H1 (cell line): ENCODE measurements at regions not wholly inside any gene's neighbourhood (a gene's known extent, or its start where the extent isn't known, plus 50 kb on each side); places are given as distances from the start of the nearest gene placed in this dataset.

Experiments used
- CTCF ChIA-PET: fragments of 300-600 bp; sonication (Branson Sonifier 250); formaldehyde crosslinking; loops from one replicate; lab custom pipeline; 2021; ENCODE audit not compliant: partially characterized antibody; lab: Charles Lee
- POLR2A ChIA-PET: fragments of 300-600 bp; sonication (Branson Sonifier 250); formaldehyde crosslinking; loops from one replicate; lab custom pipeline; 2021; ENCODE audit warnings: inconsistent platforms; ENCODE audit not compliant: partially characterized antibody; lab: Charles Lee
- DNase-seq, 2 experiments: peaks; one replicate each; pipeline versions ENCODE4 v3.0.0 to v3.0.0-alpha.2; 2010 to 2022; ENCODE audit warnings: low spot score in 2 of 2, low read depth in 1 of 2, mixed read lengths in 1 of 2
- FAIRE-seq: peaks from 2 replicates; lab custom pipeline; 2011; peaks lifted over from hg19 to GRCh38; lab: Jason Lieb, UNC
- H2AFZ ChIP-seq: 2 replicates; pipeline ENCODE4 v1.8.1; 2012; ENCODE audit warnings: low read length, inconsistent platforms
- H2AK5ac ChIP-seq: 2 replicates; pipeline ENCODE4 v1.6.1; 2013; ENCODE audit warnings: low read depth, low read length
- H2BK120ac ChIP-seq: replicated peaks from 2 replicates; pipeline ENCODE3; 2013; ENCODE audit warnings: low read depth, low read length, inconsistent platforms
- H2BK12ac ChIP-seq: 2 replicates; pipeline ENCODE4 v1.6.1; 2013; ENCODE audit warnings: low read depth, low read length
- H2BK15ac ChIP-seq: 2 replicates; pipeline ENCODE4 v1.6.1; 2013; ENCODE audit warnings: low read length
- H2BK20ac ChIP-seq: 2 replicates; pipeline ENCODE4 v1.6.1; 2013; ENCODE audit warnings: low read length
- H2BK5ac ChIP-seq: 2 replicates; pipeline ENCODE4 v1.6.1; 2013; ENCODE audit warnings: low read depth, low read length
- H3K14ac ChIP-seq: 2 replicates; pipeline ENCODE4 v1.6.1; 2013; ENCODE audit warnings: inconsistent platforms; ENCODE audit not compliant: insufficient read length
- H3K18ac ChIP-seq: 2 replicates; pipeline ENCODE4 v1.6.1; 2013; ENCODE audit warnings: low read length; ENCODE audit errors: extremely low read depth
- H3K23ac ChIP-seq: 2 replicates; pipeline ENCODE4 v1.6.1; 2013; ENCODE audit warnings: inconsistent platforms; ENCODE audit not compliant: insufficient read length
- H3K23me2 ChIP-seq: 2 replicates; pipeline ENCODE4 v1.6.1; 2013; ENCODE audit warnings: low read depth, low read length
- H3K27ac ChIP-seq: 2 replicates; pipeline ENCODE4 v1.6.1; 2011; ENCODE audit warnings: low read depth, low read length, inconsistent platforms
- H3K27me3 ChIP-seq, 4 experiments: replicated peaks in 1 of 4; 1 replicate in 1 of 4; 2 replicates in 3 of 4; pipeline versions ENCODE4 v1.6.1 to v1.8.1; 2011 to 2013; ENCODE audit warnings: low read length in 3 of 4, mild to moderate bottlenecking in 3 of 4, inconsistent platforms in 2 of 4, mixed read lengths in 2 of 4, moderate library complexity in 1 of 4; ENCODE audit not compliant: control insufficient read depth in 3 of 4, insufficient read depth in 3 of 4; ENCODE audit errors: extremely low read depth in 1 of 4
- H3K36me3 ChIP-seq, 4 experiments: 2 replicates each; pipeline versions ENCODE4 v1.6.1 to v1.8.1; 2011 to 2013; ENCODE audit warnings: mild to moderate bottlenecking in 4 of 4, low read length in 3 of 4, moderate library complexity in 2 of 4, control low read depth in 1 of 4, inconsistent platforms in 1 of 4; ENCODE audit not compliant: insufficient read depth in 4 of 4, control insufficient read depth in 2 of 4
- H3K4ac ChIP-seq: replicated peaks from 2 replicates; pipeline ENCODE3; 2013; ENCODE audit warnings: low read length, low read depth, mixed read lengths, inconsistent platforms; ENCODE audit not compliant: insufficient read length
- H3K4me1 ChIP-seq, 4 experiments: replicated peaks in 1 of 4; 1 replicate in 1 of 4; 2 replicates in 3 of 4; pipeline versions ENCODE4 v1.6.1 to v1.8.1; 2011 to 2013; ENCODE audit warnings: low read length in 3 of 4, inconsistent platforms in 2 of 4, mixed read lengths in 1 of 4; ENCODE audit not compliant: insufficient read depth in 4 of 4, control insufficient read depth in 3 of 4
- H3K4me2 ChIP-seq, 2 experiments: 2 replicates each; pipeline versions ENCODE4 v1.6.1 to v1.8.1; 2011 to 2013; ENCODE audit warnings: low read depth in 2 of 2, low read length in 2 of 2, control low read depth in 1 of 2, inconsistent platforms in 1 of 2, mild to moderate bottlenecking in 1 of 2; ENCODE audit not compliant: insufficient read depth in 1 of 2
- H3K4me3 ChIP-seq, 4 experiments: fragments of 200-600, 300-600 bp in 1 of 4; sonication (generic), shearing (Covaris generic), sonication (Bioruptor Twin) in 1 of 4; 2 replicates each; pipeline versions ENCODE4 v1.5.1 to v1.8.1; 2011 to 2016; ENCODE audit warnings: low read length in 4 of 4, low read depth in 3 of 4, control low read depth in 2 of 4, inconsistent platforms in 2 of 4, mild to moderate bottlenecking in 2 of 4, mixed read lengths in 1 of 4, moderate library complexity in 1 of 4; ENCODE audit not compliant: insufficient read depth in 2 of 4; ENCODE audit errors: extremely low read depth in 1 of 4
- H3K56ac ChIP-seq: replicated peaks from 2 replicates; pipeline ENCODE3; 2013; ENCODE audit warnings: low read depth, mild to moderate bottlenecking, mixed read lengths, low read length, inconsistent platforms; ENCODE audit not compliant: insufficient read length
- H3K79me1 ChIP-seq: 2 replicates; pipeline ENCODE4 v1.6.1; 2013; ENCODE audit warnings: low read depth, low read length, control low read depth
- H3K79me2 ChIP-seq, 2 experiments: 2 replicates each; pipeline versions ENCODE4 v1.6.1 to v1.8.1; 2012 to 2013; ENCODE audit warnings: low read length in 2 of 2, mild to moderate bottlenecking in 2 of 2, inconsistent platforms in 1 of 2; ENCODE audit not compliant: insufficient read depth in 2 of 2, control insufficient read depth in 1 of 2
- H3K9ac ChIP-seq, 4 experiments: replicated peaks in 1 of 4; 1 replicate in 1 of 4; 2 replicates in 3 of 4; pipeline versions ENCODE4 v1.6.1 to v1.8.1; 2011 to 2013; ENCODE audit warnings: low read depth in 3 of 4, low read length in 3 of 4, control low read depth in 2 of 4, mild to moderate bottlenecking in 2 of 4, moderate library complexity in 2 of 4, inconsistent platforms in 1 of 4; ENCODE audit errors: extremely low read depth in 1 of 4
- H3K9me3 ChIP-seq, 2 experiments: 2 replicates each; pipeline versions ENCODE4 v1.6.1 to v1.8.1; 2012 to 2013; ENCODE audit warnings: mild to moderate bottlenecking in 2 of 2, moderate library complexity in 2 of 2, control low read depth in 1 of 2, inconsistent platforms in 1 of 2, low read depth in 1 of 2, low read length in 1 of 2, mixed read lengths in 1 of 2; ENCODE audit not compliant: insufficient read depth in 2 of 2
- H4K20me1 ChIP-seq, 2 experiments: replicated peaks in 1 of 2; 2 replicates each; pipeline versions ENCODE3 to v1.8.1; 2011 to 2013; ENCODE audit warnings: inconsistent platforms in 2 of 2, low read length in 2 of 2, mild to moderate bottlenecking in 1 of 2; ENCODE audit not compliant: insufficient read depth in 2 of 2, control insufficient read depth in 1 of 2
- H4K5ac ChIP-seq: 2 replicates; pipeline ENCODE4 v1.6.1; 2013; ENCODE audit warnings: low read length, low read depth, mixed read lengths, inconsistent platforms; ENCODE audit not compliant: insufficient read length
- H4K8ac ChIP-seq: 2 replicates; pipeline ENCODE4 v1.8.0; 2013; ENCODE audit warnings: mild to moderate bottlenecking, moderate library complexity, low read length, inconsistent platforms; ENCODE audit not compliant: insufficient read depth; ENCODE audit errors: extremely low read depth
- H4K91ac ChIP-seq: replicated peaks from 2 replicates; pipeline ENCODE3; 2013; ENCODE audit warnings: low read length, mixed read lengths, inconsistent platforms; ENCODE audit not compliant: insufficient read length
- CBX5 ChIP-seq: fragments of 300-800, 300-1000 bp; sonication (generic); IDR thresholded peaks from 2 replicates; pipeline ENCODE4 v1.7.1; 2016; ENCODE audit warnings: antibody characterized with exemption, low read length, low read depth
- PHF8 ChIP-seq: fragments of 200-600 bp; sonication (generic); conservative IDR thresholded peaks from 2 replicates; pipeline ENCODE4 v1.7.1; 2012; ENCODE audit warnings: low read depth, mild to moderate bottlenecking, inconsistent platforms, low read length, moderate library complexity
- WGBS, 2 experiments: shearing (Covaris generic) in 1 of 2; methylation state at CpG; one replicate each; pipeline versions ENCODE4 v1.1.6 to v1.1.7; 2013 to 2015; ENCODE audit warnings: low lambda C conversion rate in 2 of 2, mixed read lengths in 2 of 2, inconsistent platforms in 1 of 2, low coverage in 1 of 2, missing lambda C conversion rate in 1 of 2; ENCODE audit not compliant: insufficient replicate concordance in 2 of 2, insufficient coverage in 1 of 2, insufficient read length in 1 of 2; ENCODE audit errors: extremely low coverage in 1 of 2, missing lambda C conversion rate in 1 of 2; 5-methylcytosine and 5-hydroxymethylcytosine counted together

DNA sequence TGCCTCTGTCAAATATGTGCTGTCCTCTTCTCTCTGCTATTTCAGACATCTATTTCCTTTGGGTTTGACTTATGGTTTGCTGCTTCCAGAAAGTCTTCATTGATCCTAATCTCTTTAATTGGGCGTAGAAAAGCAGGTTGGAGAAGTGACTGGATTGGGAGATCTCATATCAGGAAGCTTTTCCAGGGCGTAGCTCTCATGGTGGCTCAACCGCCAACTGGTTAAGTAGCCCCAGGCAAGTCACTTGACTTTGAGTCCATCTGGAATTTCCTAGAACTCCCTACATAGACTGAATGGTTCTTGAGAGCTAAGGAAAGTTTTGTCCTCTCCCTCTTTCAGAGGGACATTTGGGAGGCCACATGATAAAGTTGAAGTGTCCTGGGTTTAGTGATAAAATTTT lies 192.3 kb upstream of the GLRA1 start:
- H2BK15ac ChIP-seq, result no peak overlapping the region
- no peak overlapping the region for H3K23ac ChIP-seq
- H3K79me2 ChIP-seq, result no peaks in the 10 kb centered on the region
- POLR2A ChIA-PET, result no interaction called here
- no peak overlapping the region for H2BK120ac ChIP-seq
- no peaks in the 10 kb centered on the region for H3K79me1 ChIP-seq
- DNase-seq, result no peak
- H2AK5ac ChIP-seq, result no peak overlapping the region
- TF ChIP-seq PHF8, result no peak
- no peak for TF ChIP-seq CBX5
- no peaks in the 10 kb centered on the region for H3K4me1 ChIP-seq
- H3K23me2 ChIP-seq, result no peaks in the 10 kb centered on the region
- no peak overlapping the region for H3K14ac ChIP-seq
- H3K4me3 ChIP-seq, result no peak overlapping the region
- H4K8ac ChIP-seq, result no peak overlapping the region
- FAIRE-seq, result no peak
- H2BK5ac ChIP-seq, result no peak overlapping the region
- H4K5ac ChIP-seq, result no peak overlapping the region
- no peaks in the 10 kb centered on the region for H3K27me3 ChIP-seq
- H3K9me3 ChIP-seq, result 0 out of 4 replicates have a peak, but pooled peaks cover 0 to 2% of the 10 kb centered on the region in 2 experiments
- CTCF ChIA-PET, result interaction anchor here (0.9 to 2.9 kb wide), 6 partner anchors 15 to 292 kb away, joined by 3 to 13 read pairs (median 4); no protein-coding TSS in a partner anchor
- no peak overlapping the region for H2BK20ac ChIP-seq
- no peak overlapping the region for H3K27ac ChIP-seq
- no peak overlapping the region for H3K9ac ChIP-seq
- H2AFZ ChIP-seq, result no peak overlapping the region
- H2BK12ac ChIP-seq, result no peak overlapping the region
- H3K18ac ChIP-seq, result no peak overlapping the region
- H3K56ac ChIP-seq, result no peak overlapping the region
- no peak overlapping the region for H4K91ac ChIP-seq
- no peaks in the 10 kb centered on the region for H3K36me3 ChIP-seq
- H4K20me1 ChIP-seq, result no peaks in the 10 kb centered on the region
- no peak overlapping the region for H3K4ac ChIP-seq
- no peak overlapping the region for H3K4me2 ChIP-seq
- WGBS, 2 experiments, result 92% methylated on average over 3 of the region's 3 CpGs; no CpG with 5 or more reads in 1 of the 2 experiments
